ENCODE measurements at regions not wholly inside any gene's neighbourhood (a gene's known extent, or its start where the extent isn't known, plus 50 kb on each side); places are given as distances from the start of the nearest gene placed in this dataset. TPM values are rescaled to one million over a fixed set of nuclear protein-coding genes. Genes with fewer than 3 reads are reported as not detected.

GRCh38 chr12:20317554-20317953, 50.8 kb upstream of the PDE3A start:
- DNase-seq (ENCODE audit: extremely low read depth in 1 of 4, low spot score in 3 of 4) (no peak), FAIRE-seq (no peak), ATAC-seq (no peak)
- CTCF ChIA-PET (ENCODE audit: low intra/inter-chr PET ratio), result no interaction called here
- Histone ChIP-seq H3K27me3 (ENCODE audit: control insufficient read depth in 2 of 2, insufficient read depth in 2 of 2, low read length in 2 of 2) (no peaks in the 10 kb centered on the region), H3K27ac (ENCODE audit: extremely low read depth, low read depth, low read length) (no peak overlapping the region), H3K9me1 (ENCODE audit: control insufficient read depth, insufficient read depth, low read length) (no peaks in the 10 kb centered on the region), H3K9me3 (replicated peaks; ENCODE audit: control insufficient read depth, insufficient read depth, low read depth, low read length) (no peaks in the 10 kb centered on the region), H3K36me3 (ENCODE audit: control insufficient read depth, insufficient read depth, low read length) (no peaks in the 10 kb centered on the region), H3K79me2 (ENCODE audit: control insufficient read depth, insufficient read depth, low read length) (no peaks in the 10 kb centered on the region), H4K20me1 (replicated peaks; ENCODE audit: control insufficient read depth, insufficient read depth, low read length) (no peaks in the 10 kb centered on the region), H3K9ac (ENCODE audit: insufficient read depth in 1 of 2, low read depth in 2 of 2, low read length in 2 of 2) (no peak overlapping the region), H3K4me1 (replicated peaks in 1 of 2; ENCODE audit: control insufficient read depth in 2 of 2, insufficient read depth in 2 of 2, low read length in 2 of 2) (no peaks in the 10 kb centered on the region), H3K4me2 (ENCODE audit: insufficient read depth, low read length) (no peak overlapping the region), H2AFZ (ENCODE audit: low read depth, low read length) (no peak overlapping the region), H3K4me3 (no peak overlapping the region)
- TF ChIP-seq NRF1 (conservative IDR thresholded peaks at IDR 0.05 in 1 of 2, IDR thresholded peaks at IDR 0.05 in 1 of 2) (no peak), ZNF384 (IDR thresholded peaks at IDR 0.05; ENCODE audit: low read depth, low read length) (no peak), BDP1 (IDR thresholded peaks at IDR 0.05; ENCODE audit: insufficient read depth, insufficient read length) (no peak), PATZ1 (CRISPR knock-in tag; IDR thresholded peaks at IDR 0.05; ENCODE audit: borderline replicate concordance) (no peak), XRCC5 (IDR thresholded peaks at IDR 0.05; ENCODE audit: low read depth, low read length) (no peak), SIN3B (IDR thresholded peaks at IDR 0.05; ENCODE audit: low read depth) (no peak)
- TF ChIP-seq, protein P1, sequence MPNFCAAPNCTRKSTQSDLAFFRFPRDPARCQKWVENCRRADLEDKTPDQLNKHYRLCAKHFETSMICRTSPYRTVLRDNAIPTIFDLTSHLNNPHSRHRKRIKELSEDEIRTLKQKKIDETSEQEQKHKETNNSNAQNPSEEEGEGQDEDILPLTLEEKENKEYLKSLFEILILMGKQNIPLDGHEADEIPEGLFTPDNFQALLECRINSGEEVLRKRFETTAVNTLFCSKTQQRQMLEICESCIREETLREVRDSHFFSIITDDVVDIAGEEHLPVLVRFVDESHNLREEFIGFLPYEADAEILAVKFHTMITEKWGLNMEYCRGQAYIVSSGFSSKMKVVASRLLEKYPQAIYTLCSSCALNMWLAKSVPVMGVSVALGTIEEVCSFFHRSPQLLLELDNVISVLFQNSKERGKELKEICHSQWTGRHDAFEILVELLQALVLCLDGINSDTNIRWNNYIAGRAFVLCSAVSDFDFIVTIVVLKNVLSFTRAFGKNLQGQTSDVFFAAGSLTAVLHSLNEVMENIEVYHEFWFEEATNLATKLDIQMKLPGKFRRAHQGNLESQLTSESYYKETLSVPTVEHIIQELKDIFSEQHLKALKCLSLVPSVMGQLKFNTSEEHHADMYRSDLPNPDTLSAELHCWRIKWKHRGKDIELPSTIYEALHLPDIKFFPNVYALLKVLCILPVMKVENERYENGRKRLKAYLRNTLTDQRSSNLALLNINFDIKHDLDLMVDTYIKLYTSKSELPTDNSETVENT (CRISPR knock-in tag; IDR thresholded peaks at IDR 0.05), result no peak
- in situ Hi-C loops (cut with MboI), result no loop called here
- 0% methylated on average over 4 of the region's 4 CpGs for WGBS (ENCODE audit: insufficient coverage, low coverage, missing lambda C conversion rate)
- POLR2A ChIA-PET, result no interaction called here
- BruUV-seq (replicated peaks), result no TSS peak
- intact Hi-C loops (cut with micrococcal nuclease), result no loop called here

Small RNAs in the stretch of these regions (small RNA-seq; reads per million reads assigned to genes)
- not detected for gene RNU1-146P

All from K562 (cell line).